ENCODE measurements at regions not wholly inside any gene's neighbourhood (a gene's known extent, or its start where the extent isn't known, plus 50 kb on each side); places are given as distances from the start of the nearest gene placed in this dataset.

DNA sequence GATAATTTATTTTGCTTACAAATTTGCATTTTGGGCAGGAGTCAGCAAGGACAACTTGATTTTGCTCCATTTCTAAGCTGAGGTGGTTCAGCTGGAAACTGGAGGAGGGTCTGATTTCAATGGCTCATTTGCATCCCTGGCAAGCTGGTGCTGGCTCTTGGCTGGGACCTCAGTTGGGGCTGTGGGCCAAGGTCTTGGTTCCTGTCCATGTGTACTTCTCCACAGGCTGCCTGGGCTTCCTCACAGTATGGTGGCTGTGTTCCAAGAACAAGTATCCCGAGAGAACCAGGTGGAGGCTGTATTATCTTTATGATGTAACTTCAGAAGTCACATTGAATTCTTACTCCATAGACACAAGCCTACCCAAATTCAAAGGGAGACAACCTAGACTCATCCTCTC is 77.0 kb upstream of the STX18 start:
- Mint-ChIP-seq H3K27me3 (ENCODE audit: low read depth) (no peaks in the 10 kb centered on the region), H3K4me3 (ENCODE audit: low read depth) (no peak overlapping the region), H3K4me1 (ENCODE audit: low read depth) (no peaks in the 10 kb centered on the region), H3K9me3 (no peaks in the 10 kb centered on the region), H3K27ac (no peak overlapping the region), H3K36me3 (ENCODE audit: low read depth) (no peaks in the 10 kb centered on the region)
- DNase-seq (ENCODE audit: low spot score): no peak
- intact Hi-C loops (cut with micrococcal nuclease): no loop called here

GRCh38 chr4:4614925-4615678 is 73.3 kb upstream of the STX18 start:
- Mint-ChIP-seq H3K27me3 (ENCODE audit: low read depth) (no peaks in the 10 kb centered on the region), H3K4me3 (ENCODE audit: low read depth) (no peak overlapping the region), H3K9me3 (no peaks in the 10 kb centered on the region), H3K36me3 (ENCODE audit: low read depth) (no peaks in the 10 kb centered on the region), H3K27ac (no peak overlapping the region), H3K4me1 (ENCODE audit: low read depth) (no peaks in the 10 kb centered on the region)
- no peak for DNase-seq (ENCODE audit: low spot score)
- intact Hi-C loops (cut with micrococcal nuclease): no loop called here

DNA sequence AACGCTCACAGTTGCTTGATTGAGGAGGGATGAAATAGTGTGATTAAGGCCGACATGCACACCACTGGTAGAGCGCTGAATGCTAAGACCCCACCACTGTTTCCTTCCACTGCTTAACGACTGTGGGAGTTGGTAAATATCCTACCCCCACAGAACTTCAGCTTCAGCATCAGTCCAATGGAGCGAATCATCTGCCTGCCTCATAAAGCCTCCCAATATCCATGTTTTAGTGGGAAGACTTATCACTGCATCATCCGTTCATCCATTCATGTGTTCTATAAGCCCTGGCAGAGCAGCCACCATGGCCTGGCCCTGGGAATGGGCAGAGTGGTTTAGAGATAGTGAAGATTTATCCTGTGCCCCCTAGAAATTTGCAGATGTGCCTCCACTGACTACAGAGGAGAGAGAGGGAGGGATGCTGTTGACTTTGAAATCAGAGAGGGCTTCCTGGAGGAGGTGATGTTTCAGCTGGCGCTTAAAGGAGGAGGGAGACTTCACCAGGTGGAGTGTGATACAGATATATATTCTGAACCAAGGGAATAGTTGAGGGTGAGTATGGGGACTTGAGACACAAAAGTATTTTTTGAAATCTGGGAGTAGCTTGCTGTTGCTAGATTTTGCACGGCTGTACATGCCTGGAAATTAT is 71.9 kb upstream of the STX18 start:
- intact Hi-C loops (cut with micrococcal nuclease): no loop called here
- no peak for DNase-seq (ENCODE audit: low spot score)
- Mint-ChIP-seq H3K4me3 (ENCODE audit: low read depth) (no peak overlapping the region), H3K27me3 (ENCODE audit: low read depth) (no peaks in the 10 kb centered on the region), H3K4me1 (ENCODE audit: low read depth) (no peaks in the 10 kb centered on the region), H3K9me3 (no peaks in the 10 kb centered on the region), H3K36me3 (ENCODE audit: low read depth) (no peaks in the 10 kb centered on the region), H3K27ac (no peak overlapping the region)

DNA sequence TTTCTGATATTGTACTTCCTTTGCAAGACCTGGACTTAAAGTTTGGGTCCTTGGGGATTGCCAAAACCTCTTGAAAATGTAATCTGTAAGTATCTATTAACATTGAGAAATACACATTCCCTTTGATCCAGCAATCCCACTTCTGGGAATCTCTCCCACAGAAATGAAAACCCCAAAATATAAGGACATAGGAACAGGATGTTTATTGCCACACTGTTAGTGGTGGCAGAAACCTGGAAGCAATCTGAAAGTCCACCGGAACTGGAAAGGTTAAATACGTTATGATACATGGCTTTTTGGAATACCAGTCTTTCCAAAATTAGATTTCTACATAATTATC is 71.2 kb upstream of the STX18 start:
- Mint-ChIP-seq H3K4me1 (ENCODE audit: low read depth) (no peaks in the 10 kb centered on the region), H3K27me3 (ENCODE audit: low read depth) (no peaks in the 10 kb centered on the region), H3K9me3 (no peaks in the 10 kb centered on the region), H3K36me3 (ENCODE audit: low read depth) (no peaks in the 10 kb centered on the region), H3K27ac (no peak overlapping the region), H3K4me3 (ENCODE audit: low read depth) (no peak overlapping the region)
- intact Hi-C loops (cut with micrococcal nuclease): no loop called here
- no peak for DNase-seq (ENCODE audit: low spot score)

DNA sequence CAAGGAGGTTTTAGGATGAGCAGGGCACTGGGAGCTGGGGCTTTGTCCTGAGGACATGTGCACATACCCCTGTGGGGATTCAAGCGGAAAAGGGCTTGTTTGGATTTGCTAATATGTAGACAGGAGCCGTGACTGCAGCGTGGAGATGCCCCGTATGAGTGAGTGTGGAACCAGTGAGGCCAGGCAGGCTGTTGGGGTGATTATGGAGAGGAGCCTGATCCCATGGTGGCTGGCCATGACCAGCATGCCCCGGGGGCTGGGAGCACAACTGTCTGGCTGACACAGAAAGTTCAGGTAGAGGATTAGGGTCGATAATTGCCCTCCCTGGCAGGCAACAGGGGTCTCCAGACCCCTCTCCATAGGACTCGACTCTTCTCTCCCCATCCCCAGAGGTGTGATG is 68.8 kb upstream of the STX18 start:
- intact Hi-C loops (cut with micrococcal nuclease): no loop called here
- H3K27ac Mint-ChIP-seq: no peak overlapping the region
- H3K27me3 Mint-ChIP-seq (ENCODE audit: low read depth): no peaks in the 10 kb centered on the region
- H3K4me3 Mint-ChIP-seq (ENCODE audit: low read depth): no peak overlapping the region
- H3K9me3 Mint-ChIP-seq: no peaks in the 10 kb centered on the region
- DNase-seq (ENCODE audit: low spot score): no peak
- H3K36me3 Mint-ChIP-seq (ENCODE audit: low read depth): no peaks in the 10 kb centered on the region
- no peaks in the 10 kb centered on the region for H3K4me1 Mint-ChIP-seq (ENCODE audit: low read depth)

DNA sequence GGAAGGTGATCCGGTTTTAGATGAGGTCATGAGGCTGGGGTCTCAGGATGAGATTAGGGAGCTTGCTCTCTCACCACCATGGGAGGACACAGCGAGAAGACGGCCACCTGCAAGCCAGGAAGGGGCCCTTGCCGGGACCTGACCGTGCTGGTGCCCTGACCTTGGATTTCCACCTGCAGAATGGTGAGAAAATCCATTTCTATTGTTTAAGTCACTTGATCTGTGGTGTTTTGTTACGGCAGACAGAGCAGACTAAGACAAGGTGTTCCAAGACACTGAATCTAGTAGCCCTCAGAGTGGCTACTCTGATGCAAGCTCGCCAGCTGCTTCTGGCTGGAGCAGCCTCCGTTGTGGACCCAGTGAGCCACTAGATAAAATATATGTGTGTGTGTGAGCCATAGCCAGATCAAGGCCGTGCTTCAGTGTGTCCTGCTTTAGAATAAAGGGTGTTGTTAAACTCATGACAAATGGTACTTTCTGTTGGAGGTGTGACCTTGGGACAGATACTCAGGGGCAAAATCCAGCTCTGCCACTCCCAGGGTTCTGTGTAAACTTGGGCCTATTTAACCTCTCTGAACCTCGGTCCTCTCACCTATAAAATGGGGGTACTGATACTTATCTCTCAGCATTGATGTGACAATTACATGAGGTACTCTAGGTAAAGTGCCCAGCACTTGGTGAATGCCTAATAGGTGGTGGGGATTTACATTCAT is 67.9 kb upstream of the STX18 start:
- Mint-ChIP-seq H3K27me3 (ENCODE audit: low read depth) (no peaks in the 10 kb centered on the region), H3K27ac (no peak overlapping the region), H3K4me1 (ENCODE audit: low read depth) (no peaks in the 10 kb centered on the region), H3K36me3 (ENCODE audit: low read depth) (no peaks in the 10 kb centered on the region), H3K9me3 (no peaks in the 10 kb centered on the region), H3K4me3 (ENCODE audit: low read depth) (no peak overlapping the region)
- DNase-seq (ENCODE audit: low spot score): no peak
- intact Hi-C loops (cut with micrococcal nuclease): no loop called here

DNA sequence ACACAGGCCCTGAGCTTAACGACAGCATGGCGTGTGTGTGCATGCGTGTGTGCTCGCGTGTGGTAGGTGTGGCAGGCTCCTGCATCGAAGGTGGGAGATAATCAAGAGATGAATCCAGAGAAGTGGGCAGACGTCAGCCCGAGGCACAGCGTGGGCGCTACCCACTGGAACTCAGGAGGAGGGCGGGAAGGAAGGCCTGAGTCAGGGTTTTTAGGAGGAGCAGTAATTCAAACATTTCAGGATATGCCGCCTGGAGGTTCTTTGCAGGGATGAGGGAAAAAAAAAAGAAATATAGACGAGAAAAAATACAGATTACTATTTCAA is 66.3 kb upstream of the STX18 start:
- H3K4me3 Mint-ChIP-seq (ENCODE audit: low read depth): no peak overlapping the region
- H3K4me1 Mint-ChIP-seq (ENCODE audit: low read depth): no peaks in the 10 kb centered on the region
- H3K36me3 Mint-ChIP-seq (ENCODE audit: low read depth): no peaks in the 10 kb centered on the region
- no peak for DNase-seq (ENCODE audit: low spot score)
- intact Hi-C loops (cut with micrococcal nuclease): no loop called here
- H3K27me3 Mint-ChIP-seq (ENCODE audit: low read depth): no peaks in the 10 kb centered on the region
- H3K27ac Mint-ChIP-seq: no peak overlapping the region
- H3K9me3 Mint-ChIP-seq: no peaks in the 10 kb centered on the region

- intact Hi-C loops (cut with micrococcal nuclease): no loop called here
- H3K36me3 Mint-ChIP-seq (ENCODE audit: low read depth): no peaks in the 10 kb centered on the region
Measured at GRCh38 chr4:4607336-4608213, 65.7 kb upstream of the STX18 start.

GRCh38 chr4:4606321-4606720 is 64.5 kb upstream of the STX18 start:
- Mint-ChIP-seq H3K9me3 (no peaks in the 10 kb centered on the region), H3K4me3 (ENCODE audit: low read depth) (no peak overlapping the region), H3K4me1 (ENCODE audit: low read depth) (no peaks in the 10 kb centered on the region), H3K27me3 (ENCODE audit: low read depth) (no peaks in the 10 kb centered on the region), H3K36me3 (ENCODE audit: low read depth) (no peaks in the 10 kb centered on the region), H3K27ac (no peak overlapping the region)
- intact Hi-C loops (cut with micrococcal nuclease): no loop called here
- no peak for DNase-seq (ENCODE audit: low spot score)

More at GRCh38 chr4:4607336-4608213, 65.7 kb upstream of the STX18 start:
- Mint-ChIP-seq H3K27me3 (ENCODE audit: low read depth) (no peaks in the 10 kb centered on the region), H3K4me1 (ENCODE audit: low read depth) (no peaks in the 10 kb centered on the region), H3K9me3 (no peaks in the 10 kb centered on the region), H3K4me3 (ENCODE audit: low read depth) (no peak overlapping the region), H3K27ac (no peak overlapping the region)
- DNase-seq (ENCODE audit: low spot score): no peak

DNA sequence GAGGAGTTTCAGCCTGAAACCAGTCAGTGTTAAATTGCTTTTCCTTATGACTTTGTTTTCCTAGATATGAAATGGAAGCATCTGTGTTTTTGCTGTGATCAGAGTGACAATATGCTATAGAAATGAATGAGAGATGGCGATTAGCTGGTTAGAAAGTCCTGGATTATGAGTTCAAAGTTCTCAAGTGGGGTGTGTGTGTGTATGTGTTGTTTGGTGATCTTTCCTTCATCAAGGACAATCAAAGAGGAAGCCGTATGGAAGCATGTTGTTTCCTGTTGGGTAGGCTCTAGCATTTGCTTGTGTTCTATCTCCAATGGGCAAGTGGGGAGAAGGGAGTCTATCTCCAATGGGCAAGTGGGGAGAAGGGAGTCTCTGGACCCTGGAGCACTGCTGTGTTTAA is 64.0 kb upstream of the STX18 start:
- no peaks in the 10 kb centered on the region for H3K4me1 Mint-ChIP-seq (ENCODE audit: low read depth)
- no peaks in the 10 kb centered on the region for H3K9me3 Mint-ChIP-seq
- intact Hi-C loops (cut with micrococcal nuclease): no loop called here
- no peaks in the 10 kb centered on the region for H3K27me3 Mint-ChIP-seq (ENCODE audit: low read depth)
- H3K4me3 Mint-ChIP-seq (ENCODE audit: low read depth): no peak overlapping the region
- no peak for DNase-seq (ENCODE audit: low spot score)
- no peaks in the 10 kb centered on the region for H3K36me3 Mint-ChIP-seq (ENCODE audit: low read depth)
- H3K27ac Mint-ChIP-seq: no peak overlapping the region

DNA sequence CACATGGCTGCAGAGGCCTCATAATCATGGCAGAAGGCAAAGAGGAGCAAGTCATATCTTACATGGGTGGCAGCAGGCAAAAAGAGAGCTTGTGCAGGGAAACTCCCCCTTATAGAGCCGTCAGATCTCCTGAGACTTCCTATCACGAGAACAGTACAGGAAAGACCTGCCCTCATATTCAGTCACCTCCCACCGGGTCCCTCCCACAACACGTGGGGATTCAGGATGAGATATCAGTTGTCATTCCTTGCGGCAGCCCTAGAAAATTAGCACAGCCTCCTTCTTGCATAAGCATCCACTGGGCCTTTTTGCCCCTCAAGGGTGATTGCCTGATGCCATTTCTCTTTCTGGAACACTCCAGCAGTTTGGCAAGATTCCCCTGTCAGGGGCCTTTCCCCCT is 61.7 kb upstream of the STX18 start:
- intact Hi-C loops (cut with micrococcal nuclease): no loop called here
- Mint-ChIP-seq H3K4me3 (ENCODE audit: low read depth) (no peak overlapping the region), H3K27ac (no peak overlapping the region), H3K27me3 (ENCODE audit: low read depth) (no peaks in the 10 kb centered on the region), H3K4me1 (ENCODE audit: low read depth) (no peaks in the 10 kb centered on the region), H3K36me3 (ENCODE audit: low read depth) (no peaks in the 10 kb centered on the region), H3K9me3 (no peaks in the 10 kb centered on the region)
- DNase-seq (ENCODE audit: low spot score): no peak

GRCh38 chr4:4603067-4603466 is 61.2 kb upstream of the STX18 start:
- no peaks in the 10 kb centered on the region for H3K9me3 Mint-ChIP-seq
- intact Hi-C loops (cut with micrococcal nuclease): no loop called here
- no peaks in the 10 kb centered on the region for H3K36me3 Mint-ChIP-seq (ENCODE audit: low read depth)
- H3K27ac Mint-ChIP-seq: no peak overlapping the region
- H3K4me1 Mint-ChIP-seq (ENCODE audit: low read depth): no peaks in the 10 kb centered on the region
- H3K4me3 Mint-ChIP-seq (ENCODE audit: low read depth): no peak overlapping the region
- DNase-seq (ENCODE audit: low spot score): no peak
- H3K27me3 Mint-ChIP-seq (ENCODE audit: low read depth): no peaks in the 10 kb centered on the region

GRCh38 chr4:4602468-4602867 is 60.6 kb upstream of the STX18 start:
- no peaks in the 10 kb centered on the region for H3K27me3 Mint-ChIP-seq (ENCODE audit: low read depth)
- no peak for DNase-seq (ENCODE audit: low spot score)
- intact Hi-C loops (cut with micrococcal nuclease): no loop called here
- H3K36me3 Mint-ChIP-seq (ENCODE audit: low read depth): no peaks in the 10 kb centered on the region
- H3K27ac Mint-ChIP-seq: no peak overlapping the region
- H3K4me3 Mint-ChIP-seq (ENCODE audit: low read depth): no peak overlapping the region
- H3K9me3 Mint-ChIP-seq: no peaks in the 10 kb centered on the region
- no peaks in the 10 kb centered on the region for H3K4me1 Mint-ChIP-seq (ENCODE audit: low read depth)
